ENCODE measurements at regions not wholly inside any gene's neighbourhood (a gene's known extent, or its start where the extent isn't known, plus 50 kb on each side); places are given as distances from the start of the nearest gene placed in this dataset.
"Not testable (repeated sequence)": the region's sequence is repeated elsewhere in the genome, so short reads cannot be mapped to it uniquely, and the experiment has no call there.

GRCh38 chr5:98320343-98320742, 453.1 kb upstream of the RGMB start:
- DNase-seq (ENCODE audit: low read depth in 1 of 2, low spot score in 1 of 2), result no peak
- no peak for TF ChIP-seq SPI1 (IDR thresholded peaks at IDR 0.05; ENCODE audit: borderline replicate concordance, low read depth)
- no peak for TF ChIP-seq REST (IDR thresholded peaks at IDR 0.05; ENCODE audit: insufficient replicate concordance, low read depth)
- TF ChIP-seq POLR2AphosphoS5 (IDR thresholded peaks at IDR 0.05; ENCODE audit: low read depth), result no peak
- no peak for TF ChIP-seq CTCF (IDR thresholded peaks at IDR 0.05; ENCODE audit: insufficient read depth, low read length)
- TF ChIP-seq GABPA (IDR thresholded peaks at IDR 0.05; ENCODE audit: low read depth), result no peak
- Histone ChIP-seq H3K4me3 (replicated peaks; ENCODE audit: insufficient read depth, low read length) (no peak overlapping the region), H3K27me3 (ENCODE audit: insufficient read depth, poor library complexity, severe bottlenecking) (no peaks in the 10 kb centered on the region), H3K27ac (replicated peaks) (no peak overlapping the region)

DNA sequence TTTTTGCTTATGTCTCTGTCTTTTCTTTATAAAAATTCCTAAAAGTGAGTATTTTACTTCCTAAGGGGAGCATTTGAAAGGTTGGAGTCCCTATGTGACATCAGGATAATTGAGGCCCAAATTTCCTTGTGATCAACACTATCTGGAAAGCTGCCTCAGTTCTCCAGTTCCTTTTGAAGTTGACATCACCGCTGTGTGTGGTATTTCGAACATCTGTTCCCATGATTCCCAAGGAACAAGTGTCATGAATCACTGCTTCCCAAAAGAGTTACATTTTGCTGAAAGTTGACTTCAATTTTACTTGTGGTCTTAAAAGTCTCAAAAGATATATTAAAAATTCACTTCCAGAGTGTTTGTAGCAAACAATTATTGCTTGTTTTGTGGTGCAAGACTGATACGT, 452.1 kb upstream of the RGMB start:
- Histone ChIP-seq H3K27ac (replicated peaks) (no peak overlapping the region), H3K4me3 (replicated peaks; ENCODE audit: insufficient read depth, low read length) (no peak overlapping the region), H3K27me3 (ENCODE audit: insufficient read depth, poor library complexity, severe bottlenecking) (no peaks in the 10 kb centered on the region)
- no peak for DNase-seq (ENCODE audit: low read depth in 1 of 2, low spot score in 1 of 2)
- TF ChIP-seq GABPA (IDR thresholded peaks at IDR 0.05; ENCODE audit: low read depth), result no peak
- TF ChIP-seq SPI1 (IDR thresholded peaks at IDR 0.05; ENCODE audit: borderline replicate concordance, low read depth), result no peak
- no peak for TF ChIP-seq REST (IDR thresholded peaks at IDR 0.05; ENCODE audit: insufficient replicate concordance, low read depth)
- no peak for TF ChIP-seq CTCF (IDR thresholded peaks at IDR 0.05; ENCODE audit: insufficient read depth, low read length)
- TF ChIP-seq POLR2AphosphoS5 (IDR thresholded peaks at IDR 0.05; ENCODE audit: low read depth), result no peak

GRCh38 chr5:98325187-98325586, 448.3 kb upstream of the RGMB start:
- not testable (repeated sequence) for H3K4me3 ChIP-seq (replicated peaks; ENCODE audit: insufficient read depth, low read length); DNase-seq (ENCODE audit: low read depth in 1 of 2, low spot score in 1 of 2); H3K27me3 ChIP-seq (ENCODE audit: insufficient read depth, poor library complexity, severe bottlenecking); H3K27ac ChIP-seq (replicated peaks)

GRCh38 chr5:98328015-98328414, 445.4 kb upstream of the RGMB start:
- H3K27ac ChIP-seq (replicated peaks), result no peak overlapping the region
- TF ChIP-seq GABPA (IDR thresholded peaks at IDR 0.05; ENCODE audit: low read depth) (no peak), CTCF (IDR thresholded peaks at IDR 0.05; ENCODE audit: insufficient read depth, low read length) (no peak), REST (IDR thresholded peaks at IDR 0.05; ENCODE audit: insufficient replicate concordance, low read depth) (no peak), POLR2AphosphoS5 (IDR thresholded peaks at IDR 0.05; ENCODE audit: low read depth) (no peak)
- DNase-seq (ENCODE audit: low read depth in 1 of 2, low spot score in 1 of 2), result no peak

More at GRCh38 chr5:98328015-98328414, 445.4 kb upstream of the RGMB start:
- Histone ChIP-seq H3K27me3 (ENCODE audit: insufficient read depth, poor library complexity, severe bottlenecking) (no peaks in the 10 kb centered on the region), H3K4me3 (replicated peaks; ENCODE audit: insufficient read depth, low read length) (no peak overlapping the region)
